GM13977 (cell line): ENCODE measurements at regions not wholly inside any gene's neighbourhood (a gene's known extent, or its start where the extent isn't known, plus 50 kb on each side); places are given as distances from the start of the nearest gene placed in this dataset.

Experiments
- DNase-seq: peaks from one replicate; pipeline ENCODE4 v3.0.0; 2012; ENCODE audit warnings: low spot score
- in situ Hi-C: fragments of 300-500 bp; cut with MboI; formaldehyde crosslinking; loops from one replicate; pipeline ENCODE4 v1.12.0; 2022; ENCODE audit warnings: low sequenced_read_pairs, low pct_unique_long_range_greater_than_20kb, mixed read lengths, inconsistent platforms; ENCODE audit not compliant: unreplicated experiment
- TF ChIP-seq, protein P1 (sequence below): IDR thresholded peaks from 2 replicates; pipeline ENCODE4 v1.5.1; 2012; ENCODE audit warnings: mild to moderate bottlenecking, control low read depth; ENCODE audit not compliant: insufficient read depth; ENCODE audit errors: extremely low read depth, missing control alignments

DNA sequence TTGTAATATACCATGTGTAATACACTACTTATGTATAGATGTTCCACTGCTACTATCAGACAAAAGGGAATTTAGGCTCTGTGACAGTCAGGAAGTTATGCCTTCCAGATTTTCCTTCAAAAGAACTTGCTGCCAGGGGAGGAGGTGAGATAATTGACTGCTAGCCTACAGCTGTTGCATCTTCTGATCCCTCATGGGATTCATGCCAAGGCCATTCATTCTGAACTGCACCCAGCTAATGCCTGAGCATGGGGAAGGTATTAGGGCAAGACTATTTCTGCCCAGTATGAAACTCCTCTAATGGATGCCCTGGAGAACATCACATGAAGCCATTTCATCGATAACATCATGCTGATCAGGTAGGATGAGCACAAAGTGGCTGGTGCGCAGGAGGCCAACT lies 746.5 kb upstream of the ZNF608 start:
- in situ Hi-C loops = no loop called here
- no peak for DNase-seq
- TF ChIP-seq, protein P1, sequence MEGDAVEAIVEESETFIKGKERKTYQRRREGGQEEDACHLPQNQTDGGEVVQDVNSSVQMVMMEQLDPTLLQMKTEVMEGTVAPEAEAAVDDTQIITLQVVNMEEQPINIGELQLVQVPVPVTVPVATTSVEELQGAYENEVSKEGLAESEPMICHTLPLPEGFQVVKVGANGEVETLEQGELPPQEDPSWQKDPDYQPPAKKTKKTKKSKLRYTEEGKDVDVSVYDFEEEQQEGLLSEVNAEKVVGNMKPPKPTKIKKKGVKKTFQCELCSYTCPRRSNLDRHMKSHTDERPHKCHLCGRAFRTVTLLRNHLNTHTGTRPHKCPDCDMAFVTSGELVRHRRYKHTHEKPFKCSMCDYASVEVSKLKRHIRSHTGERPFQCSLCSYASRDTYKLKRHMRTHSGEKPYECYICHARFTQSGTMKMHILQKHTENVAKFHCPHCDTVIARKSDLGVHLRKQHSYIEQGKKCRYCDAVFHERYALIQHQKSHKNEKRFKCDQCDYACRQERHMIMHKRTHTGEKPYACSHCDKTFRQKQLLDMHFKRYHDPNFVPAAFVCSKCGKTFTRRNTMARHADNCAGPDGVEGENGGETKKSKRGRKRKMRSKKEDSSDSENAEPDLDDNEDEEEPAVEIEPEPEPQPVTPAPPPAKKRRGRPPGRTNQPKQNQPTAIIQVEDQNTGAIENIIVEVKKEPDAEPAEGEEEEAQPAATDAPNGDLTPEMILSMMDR = no peak

- no peak for DNase-seq
- TF ChIP-seq, protein P1 = no peak
- in situ Hi-C loops = no loop called here
Measured at GRCh38 chr5:125496393-125496792, 750.0 kb upstream of the ZNF608 start.

DNA sequence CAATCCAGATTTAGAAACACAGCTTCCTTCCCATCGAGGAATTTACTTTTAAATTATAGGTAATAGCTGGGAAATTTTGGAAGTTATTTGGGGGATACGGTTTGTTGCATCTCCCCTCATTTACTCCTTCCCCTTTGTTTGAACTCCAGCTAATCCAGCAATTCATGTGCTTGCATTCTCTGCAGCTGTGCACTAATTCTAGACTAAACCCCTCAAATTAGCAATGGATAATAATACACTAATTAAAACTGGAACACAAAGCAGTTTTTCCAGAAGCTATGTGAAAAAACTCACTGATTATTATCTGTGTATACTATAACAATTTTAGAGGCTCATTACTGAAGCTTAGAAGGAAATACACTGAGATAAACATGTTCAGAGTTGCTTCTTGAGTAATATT lies 751.2 kb upstream of the ZNF608 start:
- TF ChIP-seq, protein P1 = no peak

DNA sequence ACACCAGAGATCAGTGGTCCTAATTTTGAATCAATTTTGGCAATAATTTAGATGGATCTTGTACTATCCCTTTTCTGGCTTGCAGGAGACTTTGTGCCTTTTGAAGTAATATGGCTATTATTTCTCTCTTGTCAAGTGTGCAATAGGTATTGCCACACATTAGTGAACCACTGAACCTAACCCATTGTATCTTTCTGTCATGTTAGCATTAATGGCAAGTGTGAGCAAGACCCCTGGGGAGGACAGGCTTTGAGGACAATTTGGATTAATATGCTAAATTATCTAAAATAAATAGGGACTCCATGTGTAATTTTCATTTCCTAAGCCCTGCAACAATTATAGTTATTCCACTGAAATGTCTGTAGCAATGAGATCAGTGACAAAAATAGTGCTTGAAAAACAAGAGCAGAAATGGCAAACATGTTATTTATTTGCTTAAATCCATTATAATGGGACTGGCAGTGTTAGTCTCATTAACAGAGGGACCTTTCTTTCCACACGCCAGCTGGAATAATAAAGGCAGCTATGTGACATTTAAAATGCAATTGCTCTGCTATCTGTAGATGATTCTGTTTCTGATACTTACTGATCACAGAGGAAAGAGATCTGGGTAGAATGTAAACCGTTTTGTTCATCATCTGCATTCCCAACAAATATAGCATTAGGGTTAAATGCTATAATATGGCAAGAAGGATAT lies 753.3 kb upstream of the ZNF608 start:
- TF ChIP-seq, protein P1 = no peak
- DNase-seq = no peak
- in situ Hi-C loops = no loop called here

More for the DNA sequence above, 751.2 kb upstream of the ZNF608 start:
- no peak for DNase-seq
- in situ Hi-C loops = no loop called here

DNA sequence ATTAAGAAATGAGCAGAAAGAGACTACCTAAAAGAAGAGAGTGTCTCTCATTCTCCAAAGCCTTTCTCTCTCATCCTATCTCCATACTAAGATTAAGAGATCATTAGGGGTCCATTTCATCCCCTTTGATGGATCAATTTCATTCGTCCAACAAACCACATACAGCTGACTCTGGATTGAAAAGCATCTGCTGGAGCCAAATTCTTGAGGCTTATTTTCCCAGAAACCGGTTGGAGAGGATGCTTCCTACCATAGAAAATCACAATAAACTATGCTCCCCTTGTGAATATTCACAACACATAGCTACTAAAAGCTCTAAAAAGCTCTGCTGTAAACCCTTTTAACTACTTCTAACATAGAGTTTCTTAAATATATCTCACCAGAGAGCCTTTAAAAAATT lies 755.0 kb upstream of the ZNF608 start:
- TF ChIP-seq, protein P1 = no peak
- no peak for DNase-seq
- in situ Hi-C loops = no loop called here

DNA sequence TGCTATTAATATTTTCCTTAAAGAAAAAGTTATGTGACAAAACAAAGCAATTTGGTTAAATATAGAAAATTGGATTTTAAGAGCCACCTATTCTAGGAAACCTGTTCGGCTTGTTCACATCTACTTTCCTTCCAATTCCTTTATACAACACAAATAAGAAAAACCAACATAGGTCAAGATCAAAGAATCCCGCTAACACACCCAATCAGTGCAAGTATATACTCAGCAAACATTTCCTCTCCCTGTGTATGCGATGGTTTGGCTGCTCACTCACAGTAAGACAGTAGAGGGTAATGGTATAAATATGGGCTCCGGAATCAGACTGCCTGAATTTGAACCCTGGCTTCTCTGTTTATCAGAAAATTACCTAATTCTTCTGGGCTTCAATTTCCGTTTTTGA lies 757.5 kb upstream of the ZNF608 start:
- TF ChIP-seq, protein P1 = no peak
- DNase-seq = no peak
- in situ Hi-C loops = no loop called here
